ENCODE measurements at regions not wholly inside any gene's neighbourhood (a gene's known extent, or its start where the extent isn't known, plus 50 kb on each side); places are given as distances from the start of the nearest gene placed in this dataset.

GRCh38 chr13:82412749-82413148 is 1469.5 kb downstream of the SLITRK1 start:
- no peak for TF ChIP-seq ZNF384 (IDR thresholded peaks at IDR 0.05)
- TF ChIP-seq SP1 (IDR thresholded peaks at IDR 0.05), result no peak
- TF ChIP-seq BHLHE40 (IDR thresholded peaks at IDR 0.05; ENCODE audit: borderline replicate concordance), result no peak
- TF ChIP-seq TARDBP (IDR thresholded peaks at IDR 0.05), result no peak
- no peak for TF ChIP-seq FOXM1 (IDR thresholded peaks at IDR 0.05; ENCODE audit: borderline replicate concordance)
- TF ChIP-seq ARNT (IDR thresholded peaks at IDR 0.05), result no peak
- no peak for TF ChIP-seq FOXA1 (IDR thresholded peaks at IDR 0.05)
- TF ChIP-seq NFRKB (IDR thresholded peaks at IDR 0.05), result no peak
- no peak for TF ChIP-seq FOXK2 (IDR thresholded peaks at IDR 0.05)
- no peak for TF ChIP-seq ELF4 (IDR thresholded peaks at IDR 0.05)
- TF ChIP-seq SUZ12 (IDR thresholded peaks at IDR 0.05), result no peak
- no peak for TF ChIP-seq LEF1 (IDR thresholded peaks at IDR 0.05; ENCODE audit: borderline replicate concordance)
